Endodermal cell (in vitro differentiated cells): ENCODE measurements at regions not wholly inside any gene's neighbourhood (a gene's known extent, or its start where the extent isn't known, plus 50 kb on each side); places are given as distances from the start of the nearest gene placed in this dataset.

Source experiments
- DNase-seq: peaks from one replicate; pipeline ENCODE4 v3.0.0-alpha.2; 2017
- H3K27ac ChIP-seq: 2 replicates; pipeline ENCODE4 v1.5.1; 2013; ENCODE audit warnings: mild to moderate bottlenecking, low read depth, low read length, moderate library complexity
- H3K27me3 ChIP-seq: 2 replicates; pipeline ENCODE4 v1.6.1; 2013; ENCODE audit warnings: mild to moderate bottlenecking, low read length, moderate library complexity; ENCODE audit not compliant: insufficient read depth, control insufficient read depth, poor library complexity, severe bottlenecking
- H3K36me3 ChIP-seq: 2 replicates; pipeline ENCODE4 v1.7.0; 2013; ENCODE audit warnings: mild to moderate bottlenecking, low read length, moderate library complexity; ENCODE audit not compliant: control insufficient read depth, insufficient read depth
- H3K4me1 ChIP-seq: one replicate; pipeline ENCODE4 v1.7.0; 2013; ENCODE audit warnings: low read length; ENCODE audit not compliant: control insufficient read depth, insufficient read depth
- H3K4me3 ChIP-seq: 2 replicates; pipeline ENCODE4 v1.5.1; 2013; ENCODE audit warnings: mild to moderate bottlenecking, low read length, moderate library complexity
- H3K9ac ChIP-seq: 2 replicates; pipeline ENCODE4 v1.6.1; 2013; ENCODE audit warnings: mild to moderate bottlenecking, low read length, moderate library complexity; ENCODE audit not compliant: poor library complexity, severe bottlenecking; ENCODE audit errors: extremely low read depth
- H3K9me3 ChIP-seq: 2 replicates; pipeline ENCODE4 v1.6.1; 2013; ENCODE audit warnings: mild to moderate bottlenecking, low read length, moderate library complexity; ENCODE audit not compliant: control insufficient read depth
- H3K27ac Mint-ChIP-seq: 2 replicates; pipeline ENCODE4 v1.8.0; 2020; ENCODE audit warnings: mixed read lengths
- H3K27me3 Mint-ChIP-seq: 2 replicates; pipeline ENCODE4 v1.8.0; 2021; ENCODE audit warnings: mild to moderate bottlenecking, mixed read lengths; ENCODE audit not compliant: insufficient read depth
- H3K36me3 Mint-ChIP-seq: 2 replicates; pipeline ENCODE4 v1.8.0; 2020; ENCODE audit warnings: low read depth, mixed read lengths
- H3K4me1 Mint-ChIP-seq: 2 replicates; pipeline ENCODE4 v1.8.0; 2020; ENCODE audit warnings: mixed read lengths
- H3K4me3 Mint-ChIP-seq: 2 replicates; pipeline ENCODE4 v1.8.0; 2020; ENCODE audit warnings: mild to moderate bottlenecking, moderate library complexity, mixed read lengths
- H3K9me3 Mint-ChIP-seq: 2 replicates; pipeline ENCODE4 v1.8.0; 2020; ENCODE audit warnings: mild to moderate bottlenecking, mixed read lengths
- WGBS, 2 experiments: methylation state at CpG; one replicate each; pipeline versions ENCODE4 v1.1.5 to v1.1.7; 2013; ENCODE audit warnings: missing lambda C conversion rate in 2 of 2, mixed read lengths in 1 of 2; ENCODE audit not compliant: insufficient coverage in 1 of 2, insufficient read length in 1 of 2; 5-methylcytosine and 5-hydroxymethylcytosine counted together
- TF ChIP-seq, protein P1 (sequence below): fragments of 200-600 bp; sonication (generic); conservative IDR thresholded peaks from 2 replicates; pipeline ENCODE4 v1.5.0; 2021; ENCODE audit warnings: antibody characterized with exemption, mild to moderate bottlenecking

DNA sequence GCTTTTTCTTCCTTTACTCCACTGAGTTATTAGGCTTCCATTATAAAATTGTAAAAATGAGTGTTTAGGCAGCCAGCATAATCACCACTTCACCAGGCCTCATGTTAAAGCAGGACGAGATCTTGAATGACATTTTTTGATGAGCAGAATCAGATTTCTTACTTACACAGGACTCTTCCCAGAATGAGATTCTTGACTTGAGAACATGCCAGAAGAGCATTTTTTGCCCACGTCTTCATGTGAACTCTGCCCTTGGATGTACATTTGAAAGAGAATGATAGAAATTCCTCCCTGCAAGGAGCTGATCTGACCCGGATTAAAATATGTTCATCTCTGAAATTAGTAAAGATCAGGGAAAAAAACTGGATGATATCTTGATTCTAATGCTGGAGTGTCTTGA lies 212.1 kb upstream of the ADRA1B start:
- H3K27me3 Mint-ChIP-seq: no peaks in the 10 kb centered on the region
- Histone ChIP-seq H3K27ac (no peak overlapping the region), H3K9ac (no peak overlapping the region), H3K36me3 (no peaks in the 10 kb centered on the region), H3K9me3 (peaks cover 10% of the 10 kb centered on the region), H3K4me3 (no peak overlapping the region), H3K27me3 (no peaks in the 10 kb centered on the region), H3K4me1 (no peaks in the 10 kb centered on the region)
- H3K27ac Mint-ChIP-seq: no peak overlapping the region
- no peaks in the 10 kb centered on the region for H3K36me3 Mint-ChIP-seq
- DNase-seq: no peak
- no peak overlapping the region for H3K4me3 Mint-ChIP-seq
- H3K9me3 Mint-ChIP-seq: peaks cover 12% of the 10 kb centered on the region
- H3K4me1 Mint-ChIP-seq: no peaks in the 10 kb centered on the region
- WGBS, 2 experiments: 87% methylated on average over 2 to 3 of the region's 3 CpGs
- TF ChIP-seq, protein P1, sequence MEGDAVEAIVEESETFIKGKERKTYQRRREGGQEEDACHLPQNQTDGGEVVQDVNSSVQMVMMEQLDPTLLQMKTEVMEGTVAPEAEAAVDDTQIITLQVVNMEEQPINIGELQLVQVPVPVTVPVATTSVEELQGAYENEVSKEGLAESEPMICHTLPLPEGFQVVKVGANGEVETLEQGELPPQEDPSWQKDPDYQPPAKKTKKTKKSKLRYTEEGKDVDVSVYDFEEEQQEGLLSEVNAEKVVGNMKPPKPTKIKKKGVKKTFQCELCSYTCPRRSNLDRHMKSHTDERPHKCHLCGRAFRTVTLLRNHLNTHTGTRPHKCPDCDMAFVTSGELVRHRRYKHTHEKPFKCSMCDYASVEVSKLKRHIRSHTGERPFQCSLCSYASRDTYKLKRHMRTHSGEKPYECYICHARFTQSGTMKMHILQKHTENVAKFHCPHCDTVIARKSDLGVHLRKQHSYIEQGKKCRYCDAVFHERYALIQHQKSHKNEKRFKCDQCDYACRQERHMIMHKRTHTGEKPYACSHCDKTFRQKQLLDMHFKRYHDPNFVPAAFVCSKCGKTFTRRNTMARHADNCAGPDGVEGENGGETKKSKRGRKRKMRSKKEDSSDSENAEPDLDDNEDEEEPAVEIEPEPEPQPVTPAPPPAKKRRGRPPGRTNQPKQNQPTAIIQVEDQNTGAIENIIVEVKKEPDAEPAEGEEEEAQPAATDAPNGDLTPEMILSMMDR: no peak

DNA sequence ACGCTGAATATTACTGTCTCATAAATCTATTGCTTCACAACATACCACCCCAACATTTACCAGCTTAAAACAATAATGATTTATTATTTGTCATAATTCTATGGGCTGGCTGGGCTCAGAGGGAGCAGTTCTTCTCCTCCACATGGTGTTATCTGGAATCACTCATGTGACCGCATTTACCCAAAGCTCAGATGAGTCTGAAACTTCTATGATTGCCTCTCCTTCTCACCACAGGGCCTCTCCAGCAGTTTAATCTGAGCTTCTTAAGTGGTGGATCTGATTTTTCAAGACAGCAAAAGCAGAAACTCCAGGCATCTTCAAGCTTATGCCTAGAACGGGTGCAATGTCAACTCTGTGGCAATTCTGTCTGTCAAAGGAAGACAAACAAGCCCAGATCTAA lies 210.3 kb upstream of the ADRA1B start:
- Mint-ChIP-seq H3K27me3 (no peaks in the 10 kb centered on the region), H3K4me3 (no peak overlapping the region), H3K36me3 (no peaks in the 10 kb centered on the region), H3K4me1 (peaks cover 2% of the 10 kb centered on the region), H3K9me3 (peaks cover 12% of the 10 kb centered on the region), H3K27ac (no peak overlapping the region)
- DNase-seq: no peak
- no peak overlapping the region for H3K4me3 ChIP-seq
- no peak overlapping the region for H3K9ac ChIP-seq
- WGBS, 2 experiments: 97 to 100% methylated on average over 2 to 3 of the region's 3 CpGs
- H3K9me3 ChIP-seq: peaks cover 10% of the 10 kb centered on the region
- H3K27me3 ChIP-seq: no peaks in the 10 kb centered on the region
- H3K4me1 ChIP-seq: no peaks in the 10 kb centered on the region
- TF ChIP-seq, protein P1: no peak
- no peaks in the 10 kb centered on the region for H3K36me3 ChIP-seq
- H3K27ac ChIP-seq: no peak overlapping the region

DNA sequence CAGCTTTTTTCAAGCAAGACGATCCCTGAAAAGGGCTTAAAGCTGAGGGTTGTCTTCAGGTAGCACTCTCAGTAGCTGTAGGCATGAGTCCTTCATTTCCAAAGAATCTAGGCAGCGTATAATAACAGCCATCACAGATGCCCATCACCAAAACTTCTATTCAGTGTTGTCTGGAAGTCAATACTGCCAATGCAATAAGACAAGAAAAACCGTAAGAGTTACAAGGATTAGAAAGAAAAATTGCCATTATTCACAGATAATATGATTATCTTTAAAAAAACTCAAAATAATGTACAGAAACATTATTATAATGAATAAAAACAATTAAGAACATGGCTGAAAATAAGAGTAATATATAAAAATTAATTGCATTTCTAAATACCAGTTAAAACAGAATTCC lies 208.2 kb upstream of the ADRA1B start:
- 92 to 94% methylated on average over 2 to 3 of the region's 3 CpGs for WGBS, 2 experiments
- TF ChIP-seq, protein P1: no peak
- H3K4me1 Mint-ChIP-seq: peaks cover 3% of the 10 kb centered on the region
- DNase-seq: no peak
- no peaks in the 10 kb centered on the region for H3K36me3 Mint-ChIP-seq
- no peaks in the 10 kb centered on the region for H3K36me3 ChIP-seq
- peaks cover 12% of the 10 kb centered on the region for H3K9me3 Mint-ChIP-seq
- no peaks in the 10 kb centered on the region for H3K27me3 ChIP-seq
- no peaks in the 10 kb centered on the region for H3K27me3 Mint-ChIP-seq
- H3K9me3 ChIP-seq: peaks cover 10% of the 10 kb centered on the region
- H3K27ac ChIP-seq: no peak overlapping the region
- no peak overlapping the region for H3K4me3 Mint-ChIP-seq
- no peak overlapping the region for H3K9ac ChIP-seq
- no peak overlapping the region for H3K4me3 ChIP-seq
- H3K27ac Mint-ChIP-seq: no peak overlapping the region
- H3K4me1 ChIP-seq: no peaks in the 10 kb centered on the region
